ENCODE measurements at regions not wholly inside any gene's neighbourhood (a gene's known extent, or its start where the extent isn't known, plus 50 kb on each side); places are given as distances from the start of the nearest gene placed in this dataset.
"Not testable (repeated sequence)": the region's sequence is repeated elsewhere in the genome, so short reads cannot be mapped to it uniquely, and the experiment has no call there.

- no peak for DNase-seq (ENCODE audit: low read depth)
Observed at GRCh38 chr7:69018200-69018599, 580.1 kb upstream of the AUTS2 start.

- no peak for DNase-seq (ENCODE audit: low read depth)
Observed at GRCh38 chr7:69019437-69019836, 578.8 kb upstream of the AUTS2 start.

- DNase-seq (ENCODE audit: low read depth), result no peak
Observed at GRCh38 chr7:69020536-69020935, 577.7 kb upstream of the AUTS2 start.

- no peak for DNase-seq (ENCODE audit: low read depth)
Observed at GRCh38 chr7:69025249-69025648, 573.0 kb upstream of the AUTS2 start.

GRCh38 chr7:69032848-69033247 is 565.4 kb upstream of the AUTS2 start:
- DNase-seq (ENCODE audit: low read depth), result no peak

GRCh38 chr7:69035826-69036225 is 562.4 kb upstream of the AUTS2 start:
- DNase-seq (ENCODE audit: low read depth), result no peak

GRCh38 chr7:69036301-69036700 is 562.0 kb upstream of the AUTS2 start:
- no peak for DNase-seq (ENCODE audit: low read depth)

- DNase-seq (ENCODE audit: low read depth), result no peak
Observed at GRCh38 chr7:69038915-69039314, 559.4 kb upstream of the AUTS2 start.

- DNase-seq (ENCODE audit: low read depth), result no peak
Observed at GRCh38 chr7:69042138-69042537, 556.1 kb upstream of the AUTS2 start.

- no peak for DNase-seq (ENCODE audit: low read depth)
Observed at GRCh38 chr7:69047151-69047754, 551.0 kb upstream of the AUTS2 start.

- DNase-seq (ENCODE audit: low read depth), result no peak
Observed at GRCh38 chr7:69049326-69049725, 548.9 kb upstream of the AUTS2 start.

GRCh38 chr7:69052447-69052846 is 545.8 kb upstream of the AUTS2 start:
- DNase-seq (ENCODE audit: low read depth), result no peak

GRCh38 chr7:69060516-69060915 is 537.8 kb upstream of the AUTS2 start:
- no peak for DNase-seq (ENCODE audit: low read depth)

- no peak for DNase-seq (ENCODE audit: low read depth)
Observed at GRCh38 chr7:69062020-69062765, 536.1 kb upstream of the AUTS2 start.

GRCh38 chr7:69067397-69067796 is 530.9 kb upstream of the AUTS2 start:
- DNase-seq (ENCODE audit: low read depth), result no peak

GRCh38 chr7:69070476-69070875 is 527.8 kb upstream of the AUTS2 start:
- no peak for DNase-seq (ENCODE audit: low read depth)

GRCh38 chr7:69076566-69076965 is 521.7 kb upstream of the AUTS2 start:
- DNase-seq (ENCODE audit: low read depth), result no peak

- no peak for DNase-seq (ENCODE audit: low read depth)
Observed at GRCh38 chr7:69078997-69079769, 519.1 kb upstream of the AUTS2 start.

GRCh38 chr7:69087281-69087680 is 511.0 kb upstream of the AUTS2 start:
- DNase-seq (ENCODE audit: low read depth), result not testable (repeated sequence)

GRCh38 chr7:69088185-69088584 is 510.1 kb upstream of the AUTS2 start:
- DNase-seq (ENCODE audit: low read depth), result no peak

- no peak for DNase-seq (ENCODE audit: low read depth)
Observed at GRCh38 chr7:69090936-69091335, 507.3 kb upstream of the AUTS2 start.

GRCh38 chr7:69091521-69091920 is 506.8 kb upstream of the AUTS2 start:
- no peak for DNase-seq (ENCODE audit: low read depth)

GRCh38 chr7:69095127-69095526 is 503.1 kb upstream of the AUTS2 start:
- DNase-seq (ENCODE audit: low read depth), result no peak

Measured in stimulated activated CD8-positive, alpha-beta memory T cell treated with anti-CD3 and anti-CD28 coated beads, Interleukin-12 subunit alpha, Interleukin-12 subunit beta, amount 100 ng/mL, for 1 hour (primary cell).